Fibroblast of pulmonary artery (primary cell): ENCODE measurements at regions not wholly inside any gene's neighbourhood (a gene's known extent, or its start where the extent isn't known, plus 50 kb on each side); places are given as distances from the start of the nearest gene placed in this dataset.
A peak's percentile ranks its signal among the peaks of the same experiment; 100 is the strongest.

Source experiments
- DNase-seq: peaks from one replicate; pipeline ENCODE4 v3.0.0-alpha.2; 2010; ENCODE audit warnings: low read depth
- H3K4me3 ChIP-seq: replicated peaks from 2 replicates; pipeline ENCODE4 v1.5.1; 2011; ENCODE audit warnings: low read depth, mild to moderate bottlenecking, control low read depth, low read length, moderate library complexity
- CTCF ChIP-seq: IDR thresholded peaks from 2 replicates; pipeline ENCODE4 v1.5.1; 2011; ENCODE audit warnings: mild to moderate bottlenecking, control low read depth, low read length, inconsistent platforms; ENCODE audit errors: missing control alignments

- H3K4me3 ChIP-seq: no peak overlapping the region
- peak; percentile 89 for DNase-seq
- TF ChIP-seq CTCF: no peak
Measured at GRCh38 chr9:111728617-111729366, 65.9 kb downstream of the SHOC1 start.

GRCh38 chr9:111728143-111728542 is 66.6 kb downstream of the SHOC1 start:
- no peak for TF ChIP-seq CTCF
- no peak overlapping the region for H3K4me3 ChIP-seq
- peak; percentile 8 for DNase-seq

- no peak for DNase-seq
- no peak overlapping the region for H3K4me3 ChIP-seq
- no peak for TF ChIP-seq CTCF
Measured at GRCh38 chr9:111726949-111727348, 65.5 kb downstream of the GNG10 start.

GRCh38 chr9:111720174-111720573 is 58.8 kb downstream of the GNG10 start:
- no peak overlapping the region for H3K4me3 ChIP-seq
- DNase-seq: peak; percentile 29
- peak; percentile 11 for TF ChIP-seq CTCF
